ENCODE measurements at regions not wholly inside any gene's neighbourhood (a gene's known extent, or its start where the extent isn't known, plus 50 kb on each side); places are given as distances from the start of the nearest gene placed in this dataset.
"Not testable (repeated sequence)": the region's sequence is repeated elsewhere in the genome, so short reads cannot be mapped to it uniquely, and the experiment has no call there.

GRCh38 chrX:3442691-3443090 lies 96.2 kb upstream of the MXRA5 start:
- ChIA-PET POLR2A (ENCODE audit: low non-redundant PET) (no interaction called here), CTCF (no interaction called here)
- intact Hi-C loops (cut with micrococcal nuclease; ENCODE audit: unreplicated experiment) = no loop called here

GRCh38 chrX:3440981-3441380 lies 94.5 kb upstream of the MXRA5 start:
- Histone ChIP-seq H3K4me3 (ENCODE audit: low read depth, low read length, poor library complexity, severe bottlenecking) (no peak overlapping the region), H3K27me3 (replicated peaks; ENCODE audit: insufficient read depth, low read depth, low read length, poor library complexity) (no peaks in the 10 kb centered on the region), H3K9me3 (ENCODE audit: low read depth, low read length, poor library complexity, severe bottlenecking) (no peaks in the 10 kb centered on the region), H3K27ac (ENCODE audit: low read depth, low read length, poor library complexity, severe bottlenecking) (no peak overlapping the region), H3K4me1 (ENCODE audit: insufficient read depth, low read length, poor library complexity, severe bottlenecking) (no peaks in the 10 kb centered on the region), H3K36me3 (ENCODE audit: insufficient read depth, low read length, poor library complexity, severe bottlenecking) (no peaks in the 10 kb centered on the region)
- DNase-seq (ENCODE audit: low spot score) = no peak
- intact Hi-C loops (cut with micrococcal nuclease; ENCODE audit: unreplicated experiment) = no loop called here
- CTCF ChIA-PET = no interaction called here
- POLR2A ChIA-PET (ENCODE audit: low non-redundant PET) = no interaction called here
- BruUV-seq (replicated peaks) = no TSS peak
- no peak for TF ChIP-seq CTCF (conservative IDR thresholded peaks at IDR 0.05; ENCODE audit: low read depth, low read length)
- no peak for TF ChIP-seq EZH2 (IDR thresholded peaks at IDR 0.05; ENCODE audit: borderline replicate concordance, low read depth, low read length, poor library complexity, severe bottlenecking)

More at GRCh38 chrX:3442691-3443090, 96.2 kb upstream of the MXRA5 start:
- H3K27me3 ChIP-seq (replicated peaks; ENCODE audit: insufficient read depth, low read depth, low read length, poor library complexity) = no peaks in the 10 kb centered on the region
- H3K4me1 ChIP-seq (ENCODE audit: insufficient read depth, low read length, poor library complexity, severe bottlenecking) = no peaks in the 10 kb centered on the region
- H3K4me3 ChIP-seq (ENCODE audit: low read depth, low read length, poor library complexity, severe bottlenecking) = no peak overlapping the region
- TF ChIP-seq EZH2 (IDR thresholded peaks at IDR 0.05; ENCODE audit: borderline replicate concordance, low read depth, low read length, poor library complexity, severe bottlenecking) = no peak
- TF ChIP-seq CTCF (conservative IDR thresholded peaks at IDR 0.05; ENCODE audit: low read depth, low read length) = no peak
- BruUV-seq (replicated peaks) = no TSS peak
- DNase-seq (ENCODE audit: low spot score) = no peak
- no peaks in the 10 kb centered on the region for H3K36me3 ChIP-seq (ENCODE audit: insufficient read depth, low read length, poor library complexity, severe bottlenecking)
- H3K27ac ChIP-seq (ENCODE audit: low read depth, low read length, poor library complexity, severe bottlenecking) = no peak overlapping the region
- H3K9me3 ChIP-seq (ENCODE audit: low read depth, low read length, poor library complexity, severe bottlenecking) = no peaks in the 10 kb centered on the region

GRCh38 chrX:3435916-3436315 lies 89.5 kb upstream of the MXRA5 start:
- H3K4me3 ChIP-seq (ENCODE audit: low read depth, low read length, poor library complexity, severe bottlenecking); intact Hi-C loops (cut with micrococcal nuclease; ENCODE audit: unreplicated experiment); BruUV-seq (replicated peaks); H3K9me3 ChIP-seq (ENCODE audit: low read depth, low read length, poor library complexity, severe bottlenecking); DNase-seq (ENCODE audit: low spot score); POLR2A ChIA-PET (ENCODE audit: low non-redundant PET); H3K27me3 ChIP-seq (replicated peaks; ENCODE audit: insufficient read depth, low read depth, low read length, poor library complexity); H3K4me1 ChIP-seq (ENCODE audit: insufficient read depth, low read length, poor library complexity, severe bottlenecking); H3K27ac ChIP-seq (ENCODE audit: low read depth, low read length, poor library complexity, severe bottlenecking); CTCF ChIA-PET; H3K36me3 ChIP-seq (ENCODE audit: insufficient read depth, low read length, poor library complexity, severe bottlenecking): not testable (repeated sequence)

- DNase-seq (ENCODE audit: low spot score) = no peak
- no TSS peak for BruUV-seq (replicated peaks)
- intact Hi-C loops (cut with micrococcal nuclease; ENCODE audit: unreplicated experiment) = no loop called here
- ChIA-PET POLR2A (ENCODE audit: low non-redundant PET) (no interaction called here), CTCF (no interaction called here)
- TF ChIP-seq CTCF (conservative IDR thresholded peaks at IDR 0.05; ENCODE audit: low read depth, low read length) (no peak), EZH2 (IDR thresholded peaks at IDR 0.05; ENCODE audit: borderline replicate concordance, low read depth, low read length, poor library complexity, severe bottlenecking) (no peak)
- H3K27me3 ChIP-seq (replicated peaks; ENCODE audit: insufficient read depth, low read depth, low read length, poor library complexity) = no peaks in the 10 kb centered on the region
- H3K36me3 ChIP-seq (ENCODE audit: insufficient read depth, low read length, poor library complexity, severe bottlenecking) = no peaks in the 10 kb centered on the region
- no peak overlapping the region for H3K27ac ChIP-seq (ENCODE audit: low read depth, low read length, poor library complexity, severe bottlenecking)
- no peaks in the 10 kb centered on the region for H3K4me1 ChIP-seq (ENCODE audit: insufficient read depth, low read length, poor library complexity, severe bottlenecking)
- H3K9me3 ChIP-seq (ENCODE audit: low read depth, low read length, poor library complexity, severe bottlenecking) = no peaks in the 10 kb centered on the region
- no peak overlapping the region for H3K4me3 ChIP-seq (ENCODE audit: low read depth, low read length, poor library complexity, severe bottlenecking)
These were observed 88.6 kb upstream of the MXRA5 start for GRCh38 chrX:3435057-3435456.

All from A673 (cell line).